SU-DHL-6 (cell line): ENCODE measurements at regions not wholly inside any gene's neighbourhood (a gene's known extent, or its start where the extent isn't known, plus 50 kb on each side); places are given as distances from the start of the nearest gene placed in this dataset.

Experiments
- H2AFZ ChIP-seq: fragments of 200-600 bp; sonication (generic); 2 replicates; pipeline ENCODE4 v1.6.1; 2014; ENCODE audit warnings: low read depth, mild to moderate bottlenecking, moderate library complexity, mixed read lengths, antibody characterized with exemption, low read length; ENCODE audit not compliant: severe bottlenecking
- H3F3A ChIP-seq: fragments of 200-600 bp; shearing (Covaris generic); 2 replicates; pipeline ENCODE4 v1.6.0; 2016; ENCODE audit warnings: antibody characterized with exemption, mild to moderate bottlenecking; ENCODE audit not compliant: insufficient read depth
- H3K27ac ChIP-seq: fragments of 200-600 bp; sonication (generic); 2 replicates; pipeline ENCODE4 v1.5.1; 2016; ENCODE audit warnings: low read depth, mild to moderate bottlenecking, low read length, moderate library complexity, mixed read lengths
- H3K27me3 ChIP-seq: fragments of 200-600 bp; sonication (generic), shearing (Covaris generic); 2 replicates; pipeline ENCODE4 v1.6.0; 2014; ENCODE audit warnings: mild to moderate bottlenecking, low read length
- H3K36me3 ChIP-seq: fragments of 200-600 bp; sonication (generic); 2 replicates; pipeline ENCODE4 v1.6.1; 2014; ENCODE audit warnings: mild to moderate bottlenecking, low read length, mixed read lengths
- H3K4me2 ChIP-seq: fragments of 300-600, 200-600 bp; shearing (Covaris generic), sonication (generic); 2 replicates; pipeline ENCODE4 v1.6.0; 2014; ENCODE audit warnings: low read length, low read depth, mild to moderate bottlenecking; ENCODE audit not compliant: poor library complexity, severe bottlenecking
- H3K4me3 ChIP-seq: fragments of 200-600 bp; sonication (generic); 2 replicates; pipeline ENCODE4 v1.5.1; 2014; ENCODE audit warnings: antibody characterized with exemption, low read length, mild to moderate bottlenecking, mixed read lengths; ENCODE audit not compliant: insufficient read depth, poor library complexity, severe bottlenecking
- H3K79me2 ChIP-seq: fragments of 200-600 bp; sonication (generic); 2 replicates; pipeline ENCODE4 v1.6.1; 2014; ENCODE audit warnings: mild to moderate bottlenecking, low read length, moderate library complexity; ENCODE audit not compliant: insufficient read depth
- H3K9ac ChIP-seq: fragments of 200-600 bp; sonication (generic); 2 replicates; pipeline ENCODE4 v1.7.0; 2014; ENCODE audit warnings: mild to moderate bottlenecking, low read length
- H3K9me2 ChIP-seq: fragments of 200-600 bp; sonication (generic); replicated peaks from 2 replicates; pipeline ENCODE4 v1.6.1; 2014; ENCODE audit warnings: low read length; ENCODE audit not compliant: insufficient read depth
- H3K9me3 ChIP-seq: fragments of 200-600 bp; sonication (generic); 2 replicates; pipeline ENCODE4 v1.6.1; 2014; ENCODE audit warnings: low read length, mixed read lengths; ENCODE audit not compliant: insufficient read depth
- H4K20me1 ChIP-seq: fragments of 200-600 bp; sonication (generic); 2 replicates; pipeline ENCODE4 v1.6.1; 2014; ENCODE audit warnings: low read depth, mild to moderate bottlenecking, antibody characterized with exemption, low read length, moderate library complexity, mixed read lengths
- CTCF ChIP-seq: fragments of 200-600 bp; sonication (generic); IDR thresholded peaks from one replicate; pipeline ENCODE4 v1.5.1; 2017; ENCODE audit warnings: antibody characterized with exemption, mild to moderate bottlenecking, low read length, moderate library complexity; ENCODE audit not compliant: insufficient read depth, poor library complexity, severe bottlenecking
- EZH2phosphoT487 ChIP-seq: fragments of 200-600 bp; sonication (generic), shearing (Covaris generic); conservative IDR thresholded peaks from 2 replicates; pipeline ENCODE4 v1.6.1; 2018; ENCODE audit warnings: mild to moderate bottlenecking, antibody characterized with exemption, low read length, moderate library complexity, mixed read lengths

GRCh38 chr1:229768232-229768631 lies 142.2 kb downstream of the URB2 start:
- Histone ChIP-seq H3K79me2 (no peaks in the 10 kb centered on the region), H3K27ac (no peak overlapping the region), H3K36me3 (no peaks in the 10 kb centered on the region), H3K9me3 (no peaks in the 10 kb centered on the region), H4K20me1 (no peaks in the 10 kb centered on the region), H3K27me3 (no peaks in the 10 kb centered on the region), H3F3A (no peaks in the 10 kb centered on the region), H3K9me2 (no peaks in the 10 kb centered on the region), H3K4me2 (no peak overlapping the region), H3K9ac (no peak overlapping the region), H2AFZ (no peak overlapping the region), H3K4me3 (no peak overlapping the region)
- no peak for TF ChIP-seq CTCF
- TF ChIP-seq EZH2phosphoT487 = no peak

GRCh38 chr1:229769006-229769405 lies 143.0 kb downstream of the URB2 start:
- Histone ChIP-seq H3K27me3 (no peaks in the 10 kb centered on the region), H3K79me2 (no peaks in the 10 kb centered on the region)

DNA sequence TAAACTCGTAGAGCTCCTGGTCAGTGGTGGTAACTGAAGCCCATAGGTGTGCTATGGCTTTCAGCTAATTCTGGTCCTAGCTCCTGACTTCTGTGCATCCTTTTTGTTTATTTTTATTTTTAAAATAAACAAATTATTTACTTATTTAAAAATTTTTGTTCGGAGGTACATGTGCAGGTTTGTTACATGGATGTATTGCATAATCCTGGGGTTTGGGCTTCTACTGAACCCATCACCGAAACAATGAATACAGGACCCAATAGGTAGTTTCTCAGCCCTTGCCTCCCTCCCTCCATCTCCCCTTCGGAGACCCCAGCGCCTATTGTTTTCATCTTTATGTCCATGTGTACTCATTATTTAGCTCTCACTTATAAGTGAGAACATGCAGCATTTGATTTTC lies 143.8 kb downstream of the URB2 start:
- Histone ChIP-seq H3K9me2 (no peaks in the 10 kb centered on the region), H3K27ac (no peak overlapping the region), H3K36me3 (no peaks in the 10 kb centered on the region), H3K9ac (no peak overlapping the region), H3K4me2 (no peak overlapping the region), H3K9me3 (no peaks in the 10 kb centered on the region), H3K4me3 (no peak overlapping the region), H2AFZ (no peak overlapping the region), H3K79me2 (no peaks in the 10 kb centered on the region), H4K20me1 (no peaks in the 10 kb centered on the region), H3F3A (no peaks in the 10 kb centered on the region), H3K27me3 (no peaks in the 10 kb centered on the region)
- TF ChIP-seq EZH2phosphoT487 (no peak), CTCF (no peak)

More at GRCh38 chr1:229769006-229769405, 143.0 kb downstream of the URB2 start:
- no peaks in the 10 kb centered on the region for H3F3A ChIP-seq
- H3K4me3 ChIP-seq = no peak overlapping the region
- no peaks in the 10 kb centered on the region for H3K36me3 ChIP-seq
- no peak overlapping the region for H3K27ac ChIP-seq
- TF ChIP-seq CTCF = no peak
- TF ChIP-seq EZH2phosphoT487 = no peak
- H3K9me3 ChIP-seq = no peaks in the 10 kb centered on the region
- no peaks in the 10 kb centered on the region for H4K20me1 ChIP-seq
- H2AFZ ChIP-seq = no peak overlapping the region
- H3K9me2 ChIP-seq = no peaks in the 10 kb centered on the region
- H3K4me2 ChIP-seq = no peak overlapping the region
- H3K9ac ChIP-seq = no peak overlapping the region

- H3K9ac ChIP-seq = no peak overlapping the region
- H2AFZ ChIP-seq = no peak overlapping the region
- TF ChIP-seq CTCF (no peak), EZH2phosphoT487 (no peak)
- no peaks in the 10 kb centered on the region for H3K9me2 ChIP-seq
- H3K4me3 ChIP-seq = no peak overlapping the region
- H3K4me2 ChIP-seq = no peak overlapping the region
- no peak overlapping the region for H3K27ac ChIP-seq
- H3F3A ChIP-seq = no peaks in the 10 kb centered on the region
- H3K9me3 ChIP-seq = no peaks in the 10 kb centered on the region
- no peaks in the 10 kb centered on the region for H4K20me1 ChIP-seq
- no peaks in the 10 kb centered on the region for H3K79me2 ChIP-seq
- no peaks in the 10 kb centered on the region for H3K27me3 ChIP-seq
- H3K36me3 ChIP-seq = no peaks in the 10 kb centered on the region
These were observed 152.7 kb downstream of the URB2 start for GRCh38 chr1:229778794-229779193.
